Mammary epithelial cell (primary cell): ENCODE measurements at regions not wholly inside any gene's neighbourhood (a gene's known extent, or its start where the extent isn't known, plus 50 kb on each side); places are given as distances from the start of the nearest gene placed in this dataset.

Experiments
- CTCF ChIP-seq, 2 donors: IDR thresholded peaks in 1 of 2; conservative IDR thresholded peaks in 1 of 2; 2 replicates each; pipeline ENCODE4 v1.5.1; 2011 to 2012; ENCODE audit warnings: inconsistent platforms in 2 of 2, low read length in 2 of 2, mild to moderate bottlenecking in 2 of 2, control low read depth in 1 of 2, low read depth in 1 of 2; ENCODE audit not compliant: insufficient read depth in 1 of 2; ENCODE audit errors: extremely low read depth in 1 of 2
- EZH2 ChIP-seq: IDR thresholded peaks from 2 replicates; pipeline ENCODE4 v1.6.1; 2012; ENCODE audit warnings: low read length, inconsistent platforms, borderline replicate concordance

- TF ChIP-seq CTCF (conservative IDR thresholded peaks at IDR 0.05 in 1 of 2, IDR thresholded peaks at IDR 0.05 in 1 of 2; ENCODE audit: extremely low read depth in 1 of 2, insufficient read depth in 1 of 2, low read depth in 1 of 2, low read length in 2 of 2), result no peak
- no peak for TF ChIP-seq EZH2
These were observed 264.0 kb upstream of the SLITRK3 start for GRCh38 chr3:165459924-165460835.
